ENCODE measurements at regions not wholly inside any gene's neighbourhood (a gene's known extent, or its start where the extent isn't known, plus 50 kb on each side); places are given as distances from the start of the nearest gene placed in this dataset.

GRCh38 chr16:6281274-6281673 is 1051.4 kb upstream of the RBFOX1 start:
- CTCF ChIA-PET, result no interaction called here
- BruUV-seq (replicated peaks), result no TSS peak

GRCh38 chr16:6280055-6280454 is 1052.6 kb upstream of the RBFOX1 start:
- H3K9me3 Mint-ChIP-seq (ENCODE audit: low read depth, unreplicated experiment), result peaks cover 20% of the 10 kb centered on the region
- no peak for DNase-seq
- H3K27me3 Mint-ChIP-seq (ENCODE audit: unreplicated experiment), result no peaks in the 10 kb centered on the region
- no TSS peak for BruUV-seq (replicated peaks)
- no peak overlapping the region for H3K4me3 Mint-ChIP-seq (ENCODE audit: low read depth, unreplicated experiment)
- CTCF ChIA-PET, result interaction anchor here (0.6 kb wide), 1 partner anchor 78 kb away, joined by 3 read pairs; no protein-coding TSS in a partner anchor
- no peak overlapping the region for H3K27ac Mint-ChIP-seq (ENCODE audit: unreplicated experiment)
- no peaks in the 10 kb centered on the region for H3K36me3 Mint-ChIP-seq (ENCODE audit: insufficient read depth, unreplicated experiment)
- TF ChIP-seq CTCF (IDR thresholded peaks at IDR 0.05; ENCODE audit: unreplicated experiment), result no peak
- no peaks in the 10 kb centered on the region for H3K4me1 Mint-ChIP-seq (ENCODE audit: low read depth, unreplicated experiment)
- intact Hi-C loops (cut with micrococcal nuclease; ENCODE audit: unreplicated experiment), result no loop called here

More at GRCh38 chr16:6281274-6281673, 1051.4 kb upstream of the RBFOX1 start:
- Mint-ChIP-seq H3K27ac (ENCODE audit: unreplicated experiment) (no peak overlapping the region), H3K4me1 (ENCODE audit: low read depth, unreplicated experiment) (no peaks in the 10 kb centered on the region), H3K27me3 (ENCODE audit: unreplicated experiment) (no peaks in the 10 kb centered on the region), H3K9me3 (ENCODE audit: low read depth, unreplicated experiment) (peaks cover 22% of the 10 kb centered on the region), H3K36me3 (ENCODE audit: insufficient read depth, unreplicated experiment) (no peaks in the 10 kb centered on the region), H3K4me3 (ENCODE audit: low read depth, unreplicated experiment) (no peak overlapping the region)
- TF ChIP-seq CTCF (IDR thresholded peaks at IDR 0.05; ENCODE audit: unreplicated experiment), result no peak
- intact Hi-C loops (cut with micrococcal nuclease; ENCODE audit: unreplicated experiment), result no loop called here
- DNase-seq, result no peak

- Mint-ChIP-seq H3K4me3 (ENCODE audit: low read depth, unreplicated experiment) (no peak overlapping the region), H3K36me3 (ENCODE audit: insufficient read depth, unreplicated experiment) (no peaks in the 10 kb centered on the region), H3K27ac (ENCODE audit: unreplicated experiment) (no peak overlapping the region), H3K9me3 (ENCODE audit: low read depth, unreplicated experiment) (peaks cover 17% of the 10 kb centered on the region), H3K4me1 (ENCODE audit: low read depth, unreplicated experiment) (no peaks in the 10 kb centered on the region), H3K27me3 (ENCODE audit: unreplicated experiment) (no peaks in the 10 kb centered on the region)
- no peak for DNase-seq
- BruUV-seq (replicated peaks), result no TSS peak
- intact Hi-C loops (cut with micrococcal nuclease; ENCODE audit: unreplicated experiment), result no loop called here
- CTCF ChIA-PET, result no interaction called here
- TF ChIP-seq CTCF (IDR thresholded peaks at IDR 0.05; ENCODE audit: unreplicated experiment), result no peak
Measured at GRCh38 chr16:6279286-6279685, 1053.4 kb upstream of the RBFOX1 start.

DNA sequence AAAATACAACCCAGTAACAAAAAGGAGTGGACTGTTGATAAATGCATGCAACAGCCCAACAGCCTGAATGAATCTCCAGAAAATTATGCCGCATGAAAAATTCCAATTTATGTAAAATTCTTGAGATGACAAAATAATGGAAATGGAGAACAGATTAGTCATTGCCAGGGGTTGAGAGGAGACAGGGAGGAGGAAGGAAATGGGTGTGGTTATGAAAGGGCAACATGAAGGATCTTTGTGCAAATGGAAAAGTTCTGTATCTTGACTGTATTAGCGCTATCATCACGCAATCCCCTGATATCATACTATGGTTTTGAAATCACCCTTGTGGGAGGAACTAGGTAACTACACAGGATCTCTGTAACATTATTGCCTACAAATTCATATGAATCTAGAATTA is 1058.3 kb upstream of the RBFOX1 start:
- Mint-ChIP-seq H3K27ac (ENCODE audit: unreplicated experiment) (no peak overlapping the region), H3K4me3 (ENCODE audit: low read depth, unreplicated experiment) (no peak overlapping the region), H3K9me3 (ENCODE audit: low read depth, unreplicated experiment) (peaks cover 16% of the 10 kb centered on the region), H3K4me1 (ENCODE audit: low read depth, unreplicated experiment) (no peaks in the 10 kb centered on the region), H3K36me3 (ENCODE audit: insufficient read depth, unreplicated experiment) (no peaks in the 10 kb centered on the region), H3K27me3 (ENCODE audit: unreplicated experiment) (no peaks in the 10 kb centered on the region)
- no peak for TF ChIP-seq CTCF (IDR thresholded peaks at IDR 0.05; ENCODE audit: unreplicated experiment)
- no TSS peak for BruUV-seq (replicated peaks)
- DNase-seq, result no peak
- CTCF ChIA-PET, result no interaction called here
- intact Hi-C loops (cut with micrococcal nuclease; ENCODE audit: unreplicated experiment), result no loop called here

Data from Calu3 (cell line).